H1 (cell line): ENCODE measurements at regions not wholly inside any gene's neighbourhood (a gene's known extent, or its start where the extent isn't known, plus 50 kb on each side); places are given as distances from the start of the nearest gene placed in this dataset.

Experiments used
- BRCA1 ChIP-seq: IDR thresholded peaks from 2 replicates; pipeline ENCODE4 v1.6.1; 2012; ENCODE audit warnings: low read depth, low read length, improper control_type of control experiment
- JUN ChIP-seq: IDR thresholded peaks from 2 replicates; pipeline ENCODE4 v1.6.1; 2011; ENCODE audit warnings: low read depth, mild to moderate bottlenecking, improper control_type of control experiment, low read length
- RAD21 ChIP-seq, 2 experiments: IDR thresholded peaks in 1 of 2; conservative IDR thresholded peaks in 1 of 2; 2 replicates each; pipeline ENCODE4 v1.6.1; 2011; ENCODE audit warnings: low read depth in 2 of 2, low read length in 2 of 2, improper control_type of control experiment in 1 of 2, inconsistent platforms in 1 of 2, mild to moderate bottlenecking in 1 of 2, moderate library complexity in 1 of 2

GRCh38 chr5:160970605-160971191, 118.7 kb upstream of the ATP10B start (continued):
- peak; percentile 63 to 71 for TF ChIP-seq RAD21 (IDR thresholded peaks at IDR 0.05 in 1 of 2, conservative IDR thresholded peaks at IDR 0.05 in 1 of 2; ENCODE audit: low read depth in 2 of 2, low read length in 2 of 2)
- no peak for TF ChIP-seq JUN
- TF ChIP-seq BRCA1, result no peak
- TF ChIP-seq, all 59 proteins: peak for 2
